ENCODE measurements at regions not wholly inside any gene's neighbourhood (a gene's known extent, or its start where the extent isn't known, plus 50 kb on each side); places are given as distances from the start of the nearest gene placed in this dataset.

- no peaks in the 10 kb centered on the region for H3K27me3 ChIP-seq (replicated peaks; ENCODE audit: insufficient read depth, low read depth, low read length, poor library complexity)
These were observed 66.4 kb upstream of the ANK3 start for GRCh38 chr10:60456053-60456452.

GRCh38 chr10:60454336-60454735 lies 64.7 kb upstream of the ANK3 start:
- Histone ChIP-seq H3K9me3 (ENCODE audit: low read depth, low read length, poor library complexity, severe bottlenecking) (no peaks in the 10 kb centered on the region), H3K27me3 (replicated peaks; ENCODE audit: insufficient read depth, low read depth, low read length, poor library complexity) (no peaks in the 10 kb centered on the region), H3K4me1 (ENCODE audit: insufficient read depth, low read length, poor library complexity, severe bottlenecking) (no peaks in the 10 kb centered on the region), H3K4me3 (ENCODE audit: low read depth, low read length, poor library complexity, severe bottlenecking) (no peak overlapping the region), H3K27ac (ENCODE audit: low read depth, low read length, poor library complexity, severe bottlenecking) (no peak overlapping the region), H3K36me3 (ENCODE audit: insufficient read depth, low read length, poor library complexity, severe bottlenecking) (no peaks in the 10 kb centered on the region)
- no TSS peak for BruUV-seq (replicated peaks)
- DNase-seq (ENCODE audit: low spot score): no peak
- no peak for TF ChIP-seq CTCF (conservative IDR thresholded peaks at IDR 0.05; ENCODE audit: low read depth, low read length)
- TF ChIP-seq EZH2 (IDR thresholded peaks at IDR 0.05; ENCODE audit: borderline replicate concordance, low read depth, low read length, poor library complexity, severe bottlenecking): no peak
- POLR2A ChIA-PET (ENCODE audit: low non-redundant PET): no interaction called here
- intact Hi-C loops (cut with micrococcal nuclease; ENCODE audit: unreplicated experiment): no loop called here
- CTCF ChIA-PET: no interaction called here

More at GRCh38 chr10:60456053-60456452, 66.4 kb upstream of the ANK3 start:
- Histone ChIP-seq H3K4me3 (ENCODE audit: low read depth, low read length, poor library complexity, severe bottlenecking) (no peak overlapping the region), H3K36me3 (ENCODE audit: insufficient read depth, low read length, poor library complexity, severe bottlenecking) (no peaks in the 10 kb centered on the region), H3K9me3 (ENCODE audit: low read depth, low read length, poor library complexity, severe bottlenecking) (no peaks in the 10 kb centered on the region), H3K4me1 (ENCODE audit: insufficient read depth, low read length, poor library complexity, severe bottlenecking) (no peaks in the 10 kb centered on the region), H3K27ac (ENCODE audit: low read depth, low read length, poor library complexity, severe bottlenecking) (no peak overlapping the region)
- no peak for TF ChIP-seq EZH2 (IDR thresholded peaks at IDR 0.05; ENCODE audit: borderline replicate concordance, low read depth, low read length, poor library complexity, severe bottlenecking)
- TF ChIP-seq CTCF (conservative IDR thresholded peaks at IDR 0.05; ENCODE audit: low read depth, low read length): 0 out of 2 replicates have a peak, but pooled peaks have one; percentile 15
- POLR2A ChIA-PET (ENCODE audit: low non-redundant PET): no interaction called here
- DNase-seq (ENCODE audit: low spot score): no peak
- no TSS peak for BruUV-seq (replicated peaks)
- CTCF ChIA-PET: no interaction called here
- intact Hi-C loops (cut with micrococcal nuclease; ENCODE audit: unreplicated experiment): no loop called here

- intact Hi-C loops (cut with micrococcal nuclease; ENCODE audit: unreplicated experiment): no loop called here
- H3K36me3 ChIP-seq (ENCODE audit: insufficient read depth, low read length, poor library complexity, severe bottlenecking): no peaks in the 10 kb centered on the region
- CTCF ChIA-PET: no interaction called here
- POLR2A ChIA-PET (ENCODE audit: low non-redundant PET): no interaction called here
- BruUV-seq (replicated peaks): no TSS peak
- H3K9me3 ChIP-seq (ENCODE audit: low read depth, low read length, poor library complexity, severe bottlenecking): no peaks in the 10 kb centered on the region
- no peak overlapping the region for H3K4me3 ChIP-seq (ENCODE audit: low read depth, low read length, poor library complexity, severe bottlenecking)
- no peaks in the 10 kb centered on the region for H3K4me1 ChIP-seq (ENCODE audit: insufficient read depth, low read length, poor library complexity, severe bottlenecking)
- DNase-seq (ENCODE audit: low spot score): no peak
- TF ChIP-seq CTCF (conservative IDR thresholded peaks at IDR 0.05; ENCODE audit: low read depth, low read length): no peak
- TF ChIP-seq EZH2 (IDR thresholded peaks at IDR 0.05; ENCODE audit: borderline replicate concordance, low read depth, low read length, poor library complexity, severe bottlenecking): no peak
- no peak overlapping the region for H3K27ac ChIP-seq (ENCODE audit: low read depth, low read length, poor library complexity, severe bottlenecking)
- no peaks in the 10 kb centered on the region for H3K27me3 ChIP-seq (replicated peaks; ENCODE audit: insufficient read depth, low read depth, low read length, poor library complexity)
These were observed 63.4 kb upstream of the ANK3 start for GRCh38 chr10:60453036-60453435.

Measured in A673 (cell line).